HG03066 (cell line): ENCODE measurements at regions not wholly inside any gene's neighbourhood (a gene's known extent, or its start where the extent isn't known, plus 50 kb on each side); places are given as distances from the start of the nearest gene placed in this dataset.
"Not testable (repeated sequence)": the region's sequence is repeated elsewhere in the genome, so short reads cannot be mapped to it uniquely, and the experiment has no call there.

Experiments
- ATAC-seq: cut with Tn5 transposase; IDR thresholded peaks from one replicate; pipeline ENCODE4 v1.9.1; 2021; ENCODE audit warnings: low read depth; ENCODE audit not compliant: unreplicated experiment

DNA sequence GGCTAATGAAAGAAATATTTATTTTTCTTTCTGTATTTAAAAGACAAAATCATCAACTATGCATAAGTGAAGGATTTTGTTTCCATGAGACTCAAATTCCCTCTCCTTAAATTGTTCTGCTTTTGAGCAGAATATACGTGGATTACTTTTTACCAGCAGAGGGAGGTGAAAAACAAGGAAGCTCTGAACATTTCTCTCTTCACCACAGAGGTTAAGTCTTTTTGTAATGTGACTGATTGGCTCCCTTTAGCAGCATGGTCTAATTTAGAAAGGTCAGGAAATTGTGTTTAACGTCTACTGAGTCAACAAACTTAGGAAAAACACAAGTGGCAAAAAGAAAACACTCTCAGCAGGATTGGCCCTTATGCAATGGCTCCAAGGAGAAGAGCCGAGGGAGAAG lies 55.1 kb upstream of the F9 start:
- no peak for ATAC-seq

DNA sequence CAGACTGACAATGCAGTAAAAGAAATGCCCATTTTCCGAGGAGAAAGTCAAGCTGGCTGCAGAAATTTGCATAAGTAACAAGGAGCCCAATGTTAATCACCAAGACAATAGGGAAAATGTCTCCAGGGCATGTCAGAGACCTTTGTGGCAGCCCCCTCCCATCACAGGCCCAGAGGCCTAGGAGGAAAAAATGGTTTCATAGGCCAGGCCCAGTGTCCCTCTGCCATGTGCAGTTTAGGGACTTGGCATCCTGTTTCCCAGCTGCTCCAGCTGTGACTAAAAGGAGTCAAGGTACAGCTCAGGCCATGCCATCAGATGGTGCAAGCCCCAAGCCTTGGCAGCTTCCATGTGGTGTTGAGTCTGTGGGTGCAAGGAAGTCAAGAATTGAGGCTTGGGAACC lies 68.6 kb upstream of the F9 start:
- ATAC-seq: not testable (repeated sequence)

DNA sequence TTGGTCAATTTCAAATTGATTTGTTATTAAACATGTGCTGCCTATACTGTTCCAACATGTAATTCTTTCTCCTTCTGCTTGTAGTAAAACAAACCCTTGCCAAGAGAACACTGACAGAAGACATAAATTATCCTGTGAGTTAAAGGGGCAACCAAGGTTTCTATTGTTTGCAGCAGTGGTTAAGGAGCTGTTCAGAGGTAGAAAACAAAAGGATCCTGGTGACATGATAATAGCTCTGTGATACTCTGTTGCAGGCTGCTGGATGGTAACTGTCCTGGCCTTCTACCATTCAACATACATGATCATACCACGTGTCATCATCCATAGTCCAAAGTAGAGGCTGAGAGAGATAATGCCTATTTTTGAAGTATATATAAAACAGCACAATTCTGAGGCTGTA lies 75.8 kb upstream of the F9 start:
- no peak for ATAC-seq

GRCh38 chrX:139448996-139449395 lies 81.5 kb upstream of the F9 start:
- ATAC-seq: no peak

DNA sequence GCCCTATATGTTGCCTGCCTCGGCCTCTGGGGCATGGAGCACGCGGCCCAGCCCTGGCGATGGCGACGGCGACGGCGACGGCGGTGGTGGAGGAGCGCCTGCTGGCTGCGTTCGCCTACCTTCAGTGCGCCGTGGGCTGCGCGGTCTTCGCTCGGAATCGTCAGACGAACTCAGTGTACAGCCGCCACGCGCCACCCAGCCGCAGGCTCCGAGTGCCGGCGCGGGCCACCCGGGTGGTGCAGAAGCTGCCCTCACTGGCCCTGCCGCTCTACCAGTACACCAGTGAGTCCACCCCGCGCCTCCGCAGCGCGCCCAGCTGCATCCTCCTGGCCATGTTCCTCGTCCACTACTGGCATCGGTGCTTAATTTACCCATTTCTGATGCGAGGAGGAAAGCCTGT lies 83.7 kb upstream of the F9 start:
- ATAC-seq: no peak

DNA sequence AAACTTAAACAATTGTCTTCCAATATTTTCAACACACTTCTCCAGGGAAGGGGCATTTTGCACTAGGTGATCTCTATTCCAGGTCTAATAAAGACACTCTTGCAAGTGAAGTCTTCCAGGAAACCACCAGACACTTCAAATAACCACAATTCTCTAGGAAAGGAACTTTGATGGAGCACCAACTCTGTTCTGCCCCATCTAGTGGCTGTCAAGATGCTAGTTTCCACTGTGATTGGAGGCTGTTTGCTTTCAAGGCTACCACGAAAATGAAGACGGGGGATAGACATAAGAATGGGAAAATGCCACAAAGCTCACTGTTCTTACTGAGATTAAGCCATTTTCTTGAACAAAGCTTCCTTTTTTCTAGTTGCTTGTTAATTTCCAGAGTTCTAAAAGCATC lies 100.6 kb upstream of the F9 start:
- no peak for ATAC-seq

DNA sequence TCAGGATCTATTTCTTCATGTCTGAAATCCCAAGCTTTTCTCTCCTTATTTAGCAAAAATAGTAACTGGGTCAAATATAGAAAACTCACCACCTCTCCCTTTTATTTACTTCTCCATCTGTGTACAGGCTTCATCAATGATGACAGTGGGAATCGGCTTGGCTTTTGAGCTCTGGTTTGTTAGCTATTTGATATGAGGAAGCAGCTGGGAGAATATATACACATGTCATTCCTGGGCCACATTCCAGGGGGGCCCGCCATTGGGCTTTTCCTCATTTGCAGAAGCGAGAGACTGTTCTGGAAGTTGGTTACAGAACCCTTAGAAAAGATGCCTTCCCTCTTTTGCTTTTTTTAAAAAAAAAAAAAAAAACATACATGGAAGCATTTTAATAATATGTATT lies 107.4 kb upstream of the F9 start:
- ATAC-seq: no peak

GRCh38 chrX:139398258-139398657 lies 132.3 kb upstream of the F9 start:
- not testable (repeated sequence) for ATAC-seq

- no peak for ATAC-seq
Observed at GRCh38 chrX:139388254-139388653, 142.3 kb upstream of the F9 start.

DNA sequence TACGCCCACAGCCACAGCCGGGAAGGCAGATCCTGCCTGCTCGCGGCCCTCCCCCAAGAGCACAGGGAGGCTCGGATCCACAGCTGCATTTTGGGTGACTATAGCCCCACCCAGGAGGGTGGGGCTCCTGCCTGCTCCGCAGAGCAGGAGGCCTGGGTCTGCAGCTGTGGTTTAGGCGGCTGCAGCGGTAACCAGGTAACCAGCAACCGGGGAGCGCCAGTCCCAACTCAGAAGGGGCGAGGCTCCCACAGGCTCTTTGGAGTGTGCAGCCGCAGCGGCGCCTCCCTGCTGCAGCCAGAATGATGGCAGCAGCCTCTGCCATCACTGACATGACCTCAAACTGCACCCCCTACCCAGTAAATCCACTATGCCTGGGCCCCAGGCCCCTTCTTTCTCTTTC lies 148.0 kb upstream of the F9 start:
- ATAC-seq: no peak

- not testable (repeated sequence) for ATAC-seq
Observed at GRCh38 chrX:139376547-139376946, 154.0 kb upstream of the F9 start.

DNA sequence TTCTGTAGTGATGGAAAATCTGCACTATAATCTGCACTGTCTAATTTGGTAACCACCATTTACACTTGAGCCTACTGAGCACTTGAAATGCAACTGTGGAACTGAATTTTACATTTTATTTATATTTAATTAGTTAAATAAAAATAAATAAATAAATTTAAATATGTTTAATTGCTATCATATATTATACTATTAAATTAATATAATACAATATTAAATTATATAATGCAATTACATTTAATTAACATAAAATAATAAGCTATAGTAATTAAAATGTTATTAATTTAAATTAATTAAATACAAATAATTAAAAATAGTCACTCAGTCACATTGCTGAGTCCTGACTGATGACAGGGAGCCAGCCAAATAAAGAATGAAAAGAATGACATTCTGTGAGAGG lies 170.2 kb upstream of the F9 start:
- ATAC-seq: no peak

- not testable (repeated sequence) for ATAC-seq
Observed at GRCh38 chrX:139342594-139342991, 187.9 kb upstream of the F9 start.

DNA sequence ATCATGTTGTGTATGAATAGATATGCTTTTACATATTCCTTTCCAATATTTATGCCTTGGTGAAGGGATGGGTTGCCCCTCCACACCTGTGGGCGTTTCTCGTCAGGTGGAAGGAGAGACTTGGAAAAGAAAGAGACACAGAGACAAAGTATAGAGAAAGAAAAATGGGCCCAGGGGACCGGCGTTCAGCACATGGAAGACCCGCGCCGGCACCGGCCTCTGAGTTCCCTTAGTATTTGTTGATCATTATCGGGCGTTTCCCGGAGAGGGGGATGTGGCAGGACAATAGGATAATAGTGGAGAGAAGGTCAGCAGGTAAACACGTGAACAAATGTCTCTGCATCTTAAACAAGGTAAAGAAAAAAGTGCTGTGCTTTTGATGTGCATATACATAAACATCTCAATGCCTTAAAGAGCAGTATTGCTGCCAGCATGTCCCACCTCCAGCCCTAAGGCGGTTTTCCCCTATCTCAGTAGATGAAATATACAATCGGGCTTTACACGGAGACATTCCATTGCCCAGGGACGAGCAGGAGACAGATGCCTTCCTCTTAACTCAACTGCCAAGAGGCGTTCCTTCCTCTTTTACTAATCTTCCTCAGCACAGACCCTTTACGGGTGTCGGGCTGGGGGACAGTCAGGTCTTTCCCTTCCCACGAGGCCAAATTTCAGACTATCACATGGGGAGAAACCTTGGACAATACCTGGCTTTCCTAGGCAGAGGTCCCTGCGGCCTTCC lies 188.5 kb upstream of the F9 start:
- ATAC-seq: not testable (repeated sequence)

- ATAC-seq: no peak
Observed at GRCh38 chrX:139332441-139332840, 198.1 kb upstream of the F9 start.

GRCh38 chrX:139327355-139327754 lies 203.2 kb upstream of the F9 start:
- ATAC-seq: no peak

DNA sequence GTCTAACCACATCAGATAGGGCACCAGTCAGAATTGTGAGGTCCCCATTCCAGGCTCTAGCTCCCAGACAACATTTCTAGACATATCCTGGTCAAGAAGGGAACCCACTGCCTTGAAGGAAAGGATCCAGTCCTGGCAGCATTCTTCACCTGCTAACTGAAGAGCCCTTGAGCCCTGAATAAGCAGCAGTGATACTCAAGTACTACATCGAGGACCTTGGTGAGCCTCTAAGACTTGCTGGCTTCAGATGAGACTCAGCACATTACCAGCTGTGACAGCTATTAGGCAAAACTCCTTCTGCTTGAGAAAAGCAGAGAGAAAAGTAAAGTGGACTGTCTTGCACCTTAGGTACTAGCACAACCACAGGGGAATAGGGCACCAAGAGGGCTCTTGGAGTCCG lies 205.8 kb upstream of the F9 start:
- ATAC-seq: no peak

GRCh38 chrX:139320661-139321354 lies 209.7 kb upstream of the F9 start:
- not testable (repeated sequence) for ATAC-seq

DNA sequence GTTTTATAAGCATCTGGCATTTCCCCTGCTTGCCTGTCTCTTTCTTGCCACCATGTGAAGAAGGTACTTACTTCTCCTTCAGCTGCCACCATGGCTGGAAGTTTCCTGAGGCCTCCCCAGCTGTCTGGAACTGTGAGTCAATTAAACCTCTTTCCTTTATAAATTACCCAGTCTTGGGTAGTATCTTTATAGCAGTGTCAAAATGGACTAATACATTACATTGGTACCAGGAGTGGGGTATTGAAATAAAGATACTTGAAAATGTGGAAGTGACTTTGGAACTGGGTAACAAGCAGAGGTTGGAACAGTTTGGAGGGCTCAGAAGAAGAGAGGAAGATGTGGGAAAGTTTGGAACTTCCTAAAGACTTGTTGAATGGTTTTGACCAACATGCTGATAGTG lies 223.9 kb upstream of the F9 start:
- ATAC-seq: not testable (repeated sequence)

DNA sequence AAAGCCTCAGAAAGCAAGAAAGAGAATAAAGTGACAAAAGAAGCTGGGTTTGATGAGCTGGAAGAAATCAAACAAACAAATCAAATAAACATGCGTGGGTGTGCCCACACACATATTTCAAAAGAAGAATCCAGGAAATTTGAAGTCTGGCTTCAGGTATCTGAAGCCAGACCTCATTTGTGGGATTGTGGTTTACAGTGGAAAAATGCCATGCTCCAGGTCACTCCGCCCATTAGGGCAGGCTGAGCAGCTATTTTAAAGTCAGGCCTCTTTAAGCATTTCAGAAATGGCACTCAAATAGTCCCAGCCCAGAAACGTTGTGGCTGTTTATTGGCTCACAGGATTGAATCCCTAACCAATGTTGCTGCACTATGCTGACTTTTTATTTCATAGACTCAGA lies 226.1 kb upstream of the F9 start:
- no peak for ATAC-seq

GRCh38 chrX:139299309-139299708 lies 231.2 kb upstream of the F9 start:
- ATAC-seq: no peak

GRCh38 chrX:139298437-139298836 lies 232.1 kb upstream of the F9 start:
- ATAC-seq: no peak
